ENCODE measurements at regions not wholly inside any gene's neighbourhood (a gene's known extent, or its start where the extent isn't known, plus 50 kb on each side); places are given as distances from the start of the nearest gene placed in this dataset.

DNA sequence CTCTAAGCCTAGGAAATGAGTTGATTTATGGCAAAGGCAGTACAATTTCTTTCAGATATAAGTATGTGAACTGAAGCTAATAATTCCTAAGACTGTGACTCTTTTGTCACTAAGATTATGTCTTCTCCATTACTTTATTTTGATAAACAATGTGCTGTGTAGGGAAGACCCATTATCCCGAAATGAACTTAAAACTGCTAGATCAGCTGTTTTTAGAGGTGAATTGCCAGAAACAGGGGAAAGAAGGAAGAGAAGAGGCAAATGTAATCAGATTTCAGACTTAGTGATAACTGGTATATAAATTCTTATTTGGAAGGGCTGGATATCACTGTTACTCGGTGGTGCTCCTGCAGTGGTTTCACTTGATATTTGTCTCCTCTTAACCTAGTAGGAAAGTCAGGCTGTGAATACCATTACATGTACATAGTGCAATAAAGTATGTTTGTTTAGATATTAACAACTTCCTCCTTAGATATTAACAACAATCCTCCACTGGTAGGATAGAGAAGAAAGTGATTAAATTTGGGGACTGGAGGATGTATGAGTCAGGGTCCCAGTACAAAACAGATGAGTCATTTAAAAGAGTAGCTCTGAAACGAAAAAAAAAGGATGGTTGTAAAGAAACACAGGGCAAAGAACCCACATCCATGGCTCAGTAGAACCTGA lies 338.5 kb upstream of the KCNH8 start:
- TF ChIP-seq, protein P1, sequence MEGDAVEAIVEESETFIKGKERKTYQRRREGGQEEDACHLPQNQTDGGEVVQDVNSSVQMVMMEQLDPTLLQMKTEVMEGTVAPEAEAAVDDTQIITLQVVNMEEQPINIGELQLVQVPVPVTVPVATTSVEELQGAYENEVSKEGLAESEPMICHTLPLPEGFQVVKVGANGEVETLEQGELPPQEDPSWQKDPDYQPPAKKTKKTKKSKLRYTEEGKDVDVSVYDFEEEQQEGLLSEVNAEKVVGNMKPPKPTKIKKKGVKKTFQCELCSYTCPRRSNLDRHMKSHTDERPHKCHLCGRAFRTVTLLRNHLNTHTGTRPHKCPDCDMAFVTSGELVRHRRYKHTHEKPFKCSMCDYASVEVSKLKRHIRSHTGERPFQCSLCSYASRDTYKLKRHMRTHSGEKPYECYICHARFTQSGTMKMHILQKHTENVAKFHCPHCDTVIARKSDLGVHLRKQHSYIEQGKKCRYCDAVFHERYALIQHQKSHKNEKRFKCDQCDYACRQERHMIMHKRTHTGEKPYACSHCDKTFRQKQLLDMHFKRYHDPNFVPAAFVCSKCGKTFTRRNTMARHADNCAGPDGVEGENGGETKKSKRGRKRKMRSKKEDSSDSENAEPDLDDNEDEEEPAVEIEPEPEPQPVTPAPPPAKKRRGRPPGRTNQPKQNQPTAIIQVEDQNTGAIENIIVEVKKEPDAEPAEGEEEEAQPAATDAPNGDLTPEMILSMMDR (IDR thresholded peaks at IDR 0.05; ENCODE audit: extremely low read depth, low read depth, low read length) = no peak
- H3K27ac ChIP-seq (ENCODE audit: low read depth, low read length) = no peak overlapping the region
- H3K4me1 ChIP-seq (ENCODE audit: insufficient read depth, low read length) = no peaks in the 10 kb centered on the region
- no peaks in the 10 kb centered on the region for H3K36me3 ChIP-seq (ENCODE audit: insufficient read depth, low read length)
- no peaks in the 10 kb centered on the region for H4K20me1 ChIP-seq (ENCODE audit: insufficient read depth, low read length)
- no peaks in the 10 kb centered on the region for H3K27me3 ChIP-seq (ENCODE audit: insufficient read depth, low read length)
- H3K79me2 ChIP-seq (ENCODE audit: insufficient read depth, low read length) = no peaks in the 10 kb centered on the region
- H3K4me2 ChIP-seq (ENCODE audit: insufficient read depth, low read length) = no peak overlapping the region
- H3K9me3 ChIP-seq (ENCODE audit: low read depth, low read length) = no peaks in the 10 kb centered on the region
- H3K4me3 ChIP-seq (ENCODE audit: insufficient read depth, low read length) = no peak overlapping the region
- H2AFZ ChIP-seq (ENCODE audit: low read length) = no peak overlapping the region
- DNase-seq (ENCODE audit: insufficient read length, low spot score, missing footprints) = no peak

DNA sequence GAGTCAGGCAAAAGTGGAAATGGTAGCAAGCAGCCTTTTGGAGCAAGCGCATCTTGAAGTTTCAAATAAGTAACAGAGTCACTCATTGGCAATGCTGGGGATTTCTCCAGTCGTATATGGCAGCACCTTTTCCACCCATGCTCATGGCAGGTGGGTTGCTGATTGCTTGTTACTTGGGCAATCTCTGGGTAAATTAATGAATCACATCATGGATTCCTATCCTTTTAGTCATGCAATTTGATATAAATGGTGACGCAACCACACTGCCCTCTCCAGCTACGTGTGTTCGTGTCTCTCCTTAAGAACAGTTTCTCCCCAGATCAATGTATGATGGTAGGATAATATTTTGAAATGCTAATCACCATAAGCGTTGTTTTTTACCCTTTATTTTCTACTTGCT lies 339.9 kb upstream of the KCNH8 start:
- Histone ChIP-seq H3K4me2 (ENCODE audit: insufficient read depth, low read length) (no peak overlapping the region), H4K20me1 (ENCODE audit: insufficient read depth, low read length) (no peaks in the 10 kb centered on the region), H3K79me2 (ENCODE audit: insufficient read depth, low read length) (no peaks in the 10 kb centered on the region), H3K9me3 (ENCODE audit: low read depth, low read length) (no peaks in the 10 kb centered on the region), H3K4me3 (ENCODE audit: insufficient read depth, low read length) (no peak overlapping the region), H2AFZ (ENCODE audit: low read length) (no peak overlapping the region), H3K27ac (ENCODE audit: low read depth, low read length) (no peak overlapping the region), H3K27me3 (ENCODE audit: insufficient read depth, low read length) (no peaks in the 10 kb centered on the region), H3K4me1 (ENCODE audit: insufficient read depth, low read length) (no peaks in the 10 kb centered on the region), H3K36me3 (ENCODE audit: insufficient read depth, low read length) (no peaks in the 10 kb centered on the region)
- TF ChIP-seq, protein P1 (IDR thresholded peaks at IDR 0.05; ENCODE audit: extremely low read depth, low read depth, low read length) = no peak
- no peak for DNase-seq (ENCODE audit: insufficient read length, low spot score, missing footprints)

DNA sequence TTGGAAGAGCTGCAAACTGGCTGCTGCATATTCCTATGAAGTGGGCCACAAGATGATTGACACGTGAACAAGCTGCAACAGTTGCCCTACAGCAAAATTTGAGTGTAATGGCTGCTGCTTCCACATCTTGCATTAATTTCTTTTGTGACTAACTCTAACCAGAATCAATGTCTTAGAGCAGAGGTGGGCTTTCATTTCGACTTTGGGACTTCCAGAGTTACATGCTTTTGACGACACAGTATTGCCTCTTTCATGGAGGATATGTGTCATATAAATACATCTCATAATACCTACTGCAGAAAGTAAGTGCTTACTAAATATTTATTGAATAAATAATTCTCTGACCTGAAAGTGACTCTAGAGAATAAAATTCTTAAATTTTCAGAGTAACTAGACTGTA lies 340.7 kb upstream of the KCNH8 start:
- Histone ChIP-seq H3K27ac (ENCODE audit: low read depth, low read length) (no peak overlapping the region), H3K4me1 (ENCODE audit: insufficient read depth, low read length) (no peaks in the 10 kb centered on the region), H3K36me3 (ENCODE audit: insufficient read depth, low read length) (no peaks in the 10 kb centered on the region), H3K9me3 (ENCODE audit: low read depth, low read length) (no peaks in the 10 kb centered on the region), H3K27me3 (ENCODE audit: insufficient read depth, low read length) (no peaks in the 10 kb centered on the region), H3K4me2 (ENCODE audit: insufficient read depth, low read length) (no peak overlapping the region), H3K4me3 (ENCODE audit: insufficient read depth, low read length) (no peak overlapping the region), H2AFZ (ENCODE audit: low read length) (no peak overlapping the region), H3K79me2 (ENCODE audit: insufficient read depth, low read length) (no peaks in the 10 kb centered on the region), H4K20me1 (ENCODE audit: insufficient read depth, low read length) (no peaks in the 10 kb centered on the region)
- DNase-seq (ENCODE audit: insufficient read length, low spot score, missing footprints) = no peak
- TF ChIP-seq, protein P1 (IDR thresholded peaks at IDR 0.05; ENCODE audit: extremely low read depth, low read depth, low read length) = no peak

DNA sequence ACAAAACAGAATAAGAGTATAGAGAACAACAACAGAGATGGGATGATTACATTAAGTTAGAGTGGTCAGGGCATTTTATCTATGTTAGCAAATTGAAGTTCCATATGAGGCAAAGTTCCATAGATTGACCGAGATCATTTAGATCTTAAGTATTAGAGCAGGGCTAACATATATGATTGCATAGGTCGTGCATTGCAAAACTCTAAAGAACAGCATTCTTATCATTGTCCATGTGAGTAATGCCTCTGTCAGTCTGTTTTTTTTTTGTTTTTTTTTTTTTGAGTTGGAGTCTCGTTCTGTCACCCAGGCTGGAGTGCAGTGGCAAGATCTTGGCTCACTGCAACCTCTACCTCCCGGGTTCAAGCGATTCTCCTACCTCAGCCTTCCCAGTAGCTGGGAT lies 341.7 kb upstream of the KCNH8 start:
- H3K4me2 ChIP-seq (ENCODE audit: insufficient read depth, low read length) = no peak overlapping the region
- H3K36me3 ChIP-seq (ENCODE audit: insufficient read depth, low read length) = no peaks in the 10 kb centered on the region
- H3K4me1 ChIP-seq (ENCODE audit: insufficient read depth, low read length) = no peaks in the 10 kb centered on the region
- TF ChIP-seq, protein P1 (IDR thresholded peaks at IDR 0.05; ENCODE audit: extremely low read depth, low read depth, low read length) = no peak
- no peaks in the 10 kb centered on the region for H4K20me1 ChIP-seq (ENCODE audit: insufficient read depth, low read length)
- no peak for DNase-seq (ENCODE audit: insufficient read length, low spot score, missing footprints)
- no peak overlapping the region for H2AFZ ChIP-seq (ENCODE audit: low read length)
- H3K9me3 ChIP-seq (ENCODE audit: low read depth, low read length) = no peaks in the 10 kb centered on the region
- no peaks in the 10 kb centered on the region for H3K79me2 ChIP-seq (ENCODE audit: insufficient read depth, low read length)
- no peaks in the 10 kb centered on the region for H3K27me3 ChIP-seq (ENCODE audit: insufficient read depth, low read length)
- no peak overlapping the region for H3K27ac ChIP-seq (ENCODE audit: low read depth, low read length)
- no peak overlapping the region for H3K4me3 ChIP-seq (ENCODE audit: insufficient read depth, low read length)

Measured in osteoblast (primary cell).